H7 (cell line): ENCODE measurements at regions not wholly inside any gene's neighbourhood (a gene's known extent, or its start where the extent isn't known, plus 50 kb on each side); places are given as distances from the start of the nearest gene placed in this dataset.
"Not testable (repeated sequence)": the region's sequence is repeated elsewhere in the genome, so short reads cannot be mapped to it uniquely, and the experiment has no call there.

Source experiments
- DNase-seq: peaks from one replicate; pipeline ENCODE4 v3.0.0; 2012
- H3K27me3 ChIP-seq: 2 replicates; pipeline ENCODE4 v1.6.0; 2011; ENCODE audit warnings: mild to moderate bottlenecking, low read length; ENCODE audit not compliant: control insufficient read depth, insufficient read depth
- H3K36me3 ChIP-seq: replicated peaks from 2 replicates; pipeline ENCODE4 v1.5.1; 2011; ENCODE audit warnings: low read length; ENCODE audit not compliant: control insufficient read depth, insufficient read depth
- H3K4me3 ChIP-seq: 2 replicates; pipeline ENCODE4 v1.5.1; 2011; ENCODE audit warnings: low read depth, mild to moderate bottlenecking, control low read depth, low read length, moderate library complexity; ENCODE audit not compliant: insufficient read depth

DNA sequence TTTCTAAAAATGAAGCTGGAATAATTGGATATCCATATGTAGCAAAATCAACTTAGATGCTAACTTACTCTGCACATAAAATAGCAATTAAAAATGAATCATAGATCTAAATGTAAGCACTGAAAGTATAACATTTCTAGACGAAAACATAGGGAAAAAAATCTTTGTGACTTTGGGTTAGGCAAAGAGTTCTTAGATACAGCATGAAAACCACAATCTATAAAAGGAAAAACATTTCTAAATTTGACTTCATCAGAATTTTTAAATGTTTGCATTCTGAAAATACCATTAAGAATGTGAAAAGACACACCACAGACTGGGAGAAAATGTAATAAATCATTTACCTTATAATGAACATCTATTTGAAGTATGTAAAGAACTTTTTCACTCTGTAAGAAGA lies 128.8 kb downstream of the APIP start:
- Histone ChIP-seq H3K27me3 (no peaks in the 10 kb centered on the region), H3K4me3 (no peak overlapping the region), H3K36me3 (no peaks in the 10 kb centered on the region)
- DNase-seq = no peak

DNA sequence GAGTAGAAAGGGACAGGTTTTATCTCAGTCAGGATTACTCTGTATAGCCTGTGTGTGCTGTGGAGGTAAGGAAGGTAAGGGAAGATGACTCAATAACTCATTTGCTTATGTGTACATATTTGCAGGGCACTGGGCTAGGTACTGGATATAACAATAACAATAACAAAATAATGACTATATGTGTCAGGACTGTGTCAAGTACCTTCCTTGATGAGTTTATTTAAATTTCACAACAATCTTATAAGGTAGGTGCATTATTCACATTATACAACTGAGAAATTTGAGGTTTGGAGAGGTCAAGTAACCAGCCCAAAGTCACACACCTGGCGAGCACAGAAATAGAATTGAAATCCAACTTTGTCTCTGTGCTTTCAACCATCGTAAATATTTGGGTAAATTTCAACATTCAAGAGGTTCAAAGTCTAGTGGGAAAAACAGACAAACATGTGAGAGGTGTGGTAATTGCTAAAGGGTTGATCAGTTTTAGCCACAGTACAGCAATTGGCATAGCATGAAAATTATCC lies 131.8 kb downstream of the APIP start:
- Histone ChIP-seq H3K36me3 (no peaks in the 10 kb centered on the region), H3K4me3 (no peak overlapping the region), H3K27me3 (no peaks in the 10 kb centered on the region)
- no peak for DNase-seq

DNA sequence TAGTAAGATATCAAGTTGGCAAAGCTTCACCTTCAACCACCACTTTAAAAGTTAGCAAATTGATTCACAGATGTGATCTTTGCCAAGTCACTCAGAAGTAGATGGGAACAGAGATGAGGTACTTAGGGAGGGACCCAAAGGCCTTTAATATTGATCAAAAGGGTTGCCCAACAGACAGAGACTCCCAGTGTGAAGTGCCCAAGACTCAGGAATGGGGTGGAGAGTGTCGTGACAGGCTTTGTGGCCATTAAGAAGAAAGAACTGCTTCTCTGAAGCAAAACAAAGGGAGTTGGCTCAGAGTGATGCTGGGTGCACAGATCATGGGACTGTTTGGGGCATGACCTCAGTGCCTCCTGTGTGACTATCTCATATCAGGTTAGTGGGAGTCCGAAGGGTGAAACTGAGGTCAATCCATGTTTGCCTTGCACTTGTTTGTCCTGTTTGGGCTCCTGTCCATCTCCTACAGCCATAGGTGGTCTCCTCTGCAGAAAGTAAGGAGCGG lies 132.3 kb downstream of the APIP start:
- no peaks in the 10 kb centered on the region for H3K36me3 ChIP-seq
- no peak overlapping the region for H3K4me3 ChIP-seq
- H3K27me3 ChIP-seq = no peaks in the 10 kb centered on the region
- DNase-seq = no peak

- not testable (repeated sequence) for H3K4me3 ChIP-seq, H3K36me3 ChIP-seq, DNase-seq, H3K27me3 ChIP-seq
These were observed 134.4 kb downstream of the APIP start for GRCh38 chr11:34781826-34782225.

GRCh38 chr11:34775417-34775888 lies 140.7 kb downstream of the APIP start:
- no peak for DNase-seq
- Histone ChIP-seq H3K4me3 (no peak overlapping the region), H3K36me3 (no peaks in the 10 kb centered on the region), H3K27me3 (no peaks in the 10 kb centered on the region)

DNA sequence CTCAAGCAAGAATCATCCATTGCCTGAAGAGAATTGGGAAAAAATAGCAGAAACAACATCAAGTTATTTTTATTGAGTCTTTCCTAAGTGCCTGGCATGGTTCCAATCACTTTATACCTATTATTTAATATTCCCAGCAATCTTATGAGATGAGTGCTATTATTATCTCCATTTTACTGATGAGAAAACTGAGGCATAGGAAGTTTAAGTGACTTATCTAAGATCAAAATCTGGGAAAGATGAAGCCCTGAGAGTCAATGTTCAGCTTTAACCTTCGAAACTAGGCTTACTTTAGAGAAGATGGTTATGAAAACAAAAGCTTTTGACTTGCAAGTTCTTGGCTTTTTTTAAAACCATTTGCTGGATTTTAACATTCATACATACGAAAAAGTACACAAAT lies 141.6 kb downstream of the APIP start:
- Histone ChIP-seq H3K27me3 (no peaks in the 10 kb centered on the region), H3K4me3 (no peak overlapping the region), H3K36me3 (no peaks in the 10 kb centered on the region)
- DNase-seq = no peak

DNA sequence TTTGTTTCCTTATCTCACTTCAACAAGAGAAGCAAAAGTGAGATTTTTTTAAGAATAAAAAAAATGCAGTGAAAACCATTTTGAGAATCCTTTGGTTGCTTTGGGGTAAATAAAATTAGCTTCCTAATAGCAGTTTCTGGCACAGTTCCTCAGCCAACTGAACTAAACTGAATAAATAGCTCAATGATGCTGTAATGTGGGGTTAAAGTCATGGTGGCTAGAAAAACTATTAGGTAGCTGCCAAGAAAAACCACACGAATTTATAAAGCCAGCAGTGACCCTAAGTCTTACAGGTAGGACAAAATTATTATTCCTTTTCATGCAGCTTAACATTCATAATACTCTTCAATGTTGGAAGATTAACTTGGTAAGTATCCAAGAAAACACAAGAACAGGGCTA lies 142.4 kb downstream of the APIP start:
- Histone ChIP-seq H3K36me3 (no peaks in the 10 kb centered on the region), H3K4me3 (no peak overlapping the region), H3K27me3 (no peaks in the 10 kb centered on the region)
- DNase-seq = no peak

GRCh38 chr11:34773211-34773610 lies 143.0 kb downstream of the APIP start:
- Histone ChIP-seq H3K4me3 (no peak overlapping the region), H3K36me3 (no peaks in the 10 kb centered on the region)
- DNase-seq = no peak

GRCh38 chr11:34770111-34770510 lies 146.1 kb downstream of the APIP start:
- DNase-seq = no peak
- Histone ChIP-seq H3K27me3 (no peaks in the 10 kb centered on the region), H3K36me3 (no peaks in the 10 kb centered on the region)

More at GRCh38 chr11:34773211-34773610, 143.0 kb downstream of the APIP start:
- no peaks in the 10 kb centered on the region for H3K27me3 ChIP-seq

DNA sequence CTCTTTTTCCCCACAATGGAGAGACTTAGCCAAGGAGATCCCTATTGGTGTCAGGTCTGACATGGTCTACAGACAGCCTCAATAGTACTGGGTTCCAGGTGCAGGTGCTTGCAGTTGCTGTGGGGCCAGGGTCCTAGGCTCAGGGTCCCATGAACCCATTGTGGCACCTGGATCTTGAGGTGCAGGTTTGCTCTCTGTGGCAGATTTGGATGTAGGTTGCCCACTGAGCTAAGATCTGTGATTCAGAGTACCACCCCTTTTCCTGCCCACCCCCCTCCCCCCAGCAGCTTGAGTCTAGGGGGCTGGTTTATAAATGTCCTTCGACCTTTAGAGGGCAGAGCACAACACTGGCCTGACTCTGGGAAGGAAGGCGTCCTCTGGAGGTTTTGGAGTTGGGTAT lies 147.0 kb downstream of the APIP start:
- H3K27me3 ChIP-seq = no peaks in the 10 kb centered on the region
- H3K4me3 ChIP-seq = no peak overlapping the region
- no peaks in the 10 kb centered on the region for H3K36me3 ChIP-seq
- DNase-seq = no peak

More at GRCh38 chr11:34770111-34770510, 146.1 kb downstream of the APIP start:
- no peak overlapping the region for H3K4me3 ChIP-seq

GRCh38 chr11:34762625-34763024 lies 141.7 kb downstream of the EHF start:
- not testable (repeated sequence) for H3K36me3 ChIP-seq, DNase-seq, H3K27me3 ChIP-seq, H3K4me3 ChIP-seq

- Histone ChIP-seq H3K4me3 (no peak overlapping the region), H3K27me3 (no peaks in the 10 kb centered on the region), H3K36me3 (no peaks in the 10 kb centered on the region)
- no peak for DNase-seq
These were observed 137.4 kb downstream of the EHF start for GRCh38 chr11:34758262-34758661.

DNA sequence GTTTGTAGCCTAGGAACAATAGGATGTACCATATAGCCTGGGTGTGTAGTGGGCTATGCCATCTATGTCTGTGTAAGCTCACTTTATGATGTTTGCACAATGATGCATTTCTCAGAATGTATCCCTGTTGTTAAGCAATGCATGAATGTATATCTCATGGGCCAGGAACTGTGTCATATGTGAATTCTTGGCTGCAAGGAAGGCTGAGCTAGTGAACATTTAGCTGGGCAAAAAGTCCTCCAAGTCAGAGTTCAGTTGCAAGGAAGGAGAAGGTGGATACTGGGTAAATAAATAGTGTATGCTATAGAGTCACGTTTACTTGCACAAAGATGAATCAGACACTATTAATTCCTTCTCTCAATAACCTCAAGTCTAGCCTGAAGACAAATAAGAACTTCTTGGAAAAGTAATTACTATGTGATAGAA lies 136.1 kb downstream of the EHF start:
- no peaks in the 10 kb centered on the region for H3K27me3 ChIP-seq
- DNase-seq = no peak
- H3K4me3 ChIP-seq = no peak overlapping the region
- no peaks in the 10 kb centered on the region for H3K36me3 ChIP-seq

GRCh38 chr11:34756591-34756990 lies 135.7 kb downstream of the EHF start:
- Histone ChIP-seq H3K36me3 (no peaks in the 10 kb centered on the region), H3K27me3 (no peaks in the 10 kb centered on the region), H3K4me3 (no peak overlapping the region)
- DNase-seq = no peak

DNA sequence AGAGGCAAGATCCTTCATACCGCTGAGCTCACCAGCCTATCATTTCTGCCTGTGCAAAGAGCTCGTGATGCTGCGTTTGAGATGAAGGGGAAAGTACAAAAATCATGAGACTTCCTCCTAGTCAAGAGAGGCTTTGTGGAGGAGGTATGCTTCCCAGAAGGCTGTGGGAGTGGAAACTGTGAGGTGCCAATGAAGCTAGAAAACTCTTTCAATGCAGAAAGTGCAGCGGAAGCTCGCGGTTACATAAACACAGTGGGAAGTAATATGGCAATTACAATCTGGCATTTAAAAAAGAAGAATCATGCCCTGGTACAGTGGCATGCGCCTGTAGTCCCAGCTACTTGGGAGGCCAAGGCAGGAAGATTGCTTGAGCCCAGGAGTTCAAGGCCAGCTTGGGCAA lies 134.8 kb downstream of the EHF start:
- no peak overlapping the region for H3K4me3 ChIP-seq
- DNase-seq = no peak
- no peaks in the 10 kb centered on the region for H3K27me3 ChIP-seq
- H3K36me3 ChIP-seq = no peaks in the 10 kb centered on the region
